SU-DHL-6 (cell line): ENCODE measurements at regions not wholly inside any gene's neighbourhood (a gene's known extent, or its start where the extent isn't known, plus 50 kb on each side); places are given as distances from the start of the nearest gene placed in this dataset.

ENCODE experiments used
- H2AFZ ChIP-seq: fragments of 200-600 bp; sonication (generic); 2 replicates; pipeline ENCODE4 v1.6.1; 2014; ENCODE audit warnings: low read depth, mild to moderate bottlenecking, moderate library complexity, mixed read lengths, antibody characterized with exemption, low read length; ENCODE audit not compliant: severe bottlenecking
- H3F3A ChIP-seq: fragments of 200-600 bp; shearing (Covaris generic); 2 replicates; pipeline ENCODE4 v1.6.0; 2016; ENCODE audit warnings: antibody characterized with exemption, mild to moderate bottlenecking; ENCODE audit not compliant: insufficient read depth
- H3K27ac ChIP-seq: fragments of 200-600 bp; sonication (generic); 2 replicates; pipeline ENCODE4 v1.5.1; 2016; ENCODE audit warnings: low read depth, mild to moderate bottlenecking, low read length, moderate library complexity, mixed read lengths
- H3K27me3 ChIP-seq: fragments of 200-600 bp; sonication (generic), shearing (Covaris generic); 2 replicates; pipeline ENCODE4 v1.6.0; 2014; ENCODE audit warnings: mild to moderate bottlenecking, low read length
- H3K36me3 ChIP-seq: fragments of 200-600 bp; sonication (generic); 2 replicates; pipeline ENCODE4 v1.6.1; 2014; ENCODE audit warnings: mild to moderate bottlenecking, low read length, mixed read lengths
- H3K4me2 ChIP-seq: fragments of 300-600, 200-600 bp; shearing (Covaris generic), sonication (generic); 2 replicates; pipeline ENCODE4 v1.6.0; 2014; ENCODE audit warnings: low read length, low read depth, mild to moderate bottlenecking; ENCODE audit not compliant: poor library complexity, severe bottlenecking
- H3K4me3 ChIP-seq: fragments of 200-600 bp; sonication (generic); 2 replicates; pipeline ENCODE4 v1.5.1; 2014; ENCODE audit warnings: antibody characterized with exemption, low read length, mild to moderate bottlenecking, mixed read lengths; ENCODE audit not compliant: insufficient read depth, poor library complexity, severe bottlenecking
- H3K79me2 ChIP-seq: fragments of 200-600 bp; sonication (generic); 2 replicates; pipeline ENCODE4 v1.6.1; 2014; ENCODE audit warnings: mild to moderate bottlenecking, low read length, moderate library complexity; ENCODE audit not compliant: insufficient read depth
- H3K9ac ChIP-seq: fragments of 200-600 bp; sonication (generic); 2 replicates; pipeline ENCODE4 v1.7.0; 2014; ENCODE audit warnings: mild to moderate bottlenecking, low read length
- H3K9me2 ChIP-seq: fragments of 200-600 bp; sonication (generic); replicated peaks from 2 replicates; pipeline ENCODE4 v1.6.1; 2014; ENCODE audit warnings: low read length; ENCODE audit not compliant: insufficient read depth
- H3K9me3 ChIP-seq: fragments of 200-600 bp; sonication (generic); 2 replicates; pipeline ENCODE4 v1.6.1; 2014; ENCODE audit warnings: low read length, mixed read lengths; ENCODE audit not compliant: insufficient read depth
- H4K20me1 ChIP-seq: fragments of 200-600 bp; sonication (generic); 2 replicates; pipeline ENCODE4 v1.6.1; 2014; ENCODE audit warnings: low read depth, mild to moderate bottlenecking, antibody characterized with exemption, low read length, moderate library complexity, mixed read lengths
- EZH2phosphoT487 ChIP-seq: fragments of 200-600 bp; sonication (generic), shearing (Covaris generic); conservative IDR thresholded peaks from 2 replicates; pipeline ENCODE4 v1.6.1; 2018; ENCODE audit warnings: mild to moderate bottlenecking, antibody characterized with exemption, low read length, moderate library complexity, mixed read lengths
- TF ChIP-seq, protein P1 (sequence below): fragments of 200-600 bp; sonication (generic); IDR thresholded peaks from one replicate; pipeline ENCODE4 v1.5.1; 2017; ENCODE audit warnings: antibody characterized with exemption, mild to moderate bottlenecking, low read length, moderate library complexity; ENCODE audit not compliant: insufficient read depth, poor library complexity, severe bottlenecking

DNA sequence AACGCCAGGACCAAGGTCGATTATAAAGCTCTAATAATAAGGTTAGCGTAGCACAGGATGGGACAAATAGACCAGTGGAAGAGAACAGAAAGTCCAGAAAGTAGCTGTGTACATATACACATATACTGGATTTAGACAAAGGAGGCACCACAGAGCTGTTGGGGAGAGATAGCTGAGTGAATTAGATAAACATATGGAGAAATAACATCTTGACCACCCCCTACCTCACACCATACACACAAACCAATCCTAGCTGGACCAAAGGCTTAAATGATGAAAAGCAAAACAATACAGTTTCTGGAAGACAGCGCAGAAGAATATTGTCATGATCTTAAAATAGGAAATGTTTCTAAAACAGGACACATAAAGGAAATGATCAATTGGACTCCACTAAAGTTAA is 112.9 kb downstream of the PXDC1 start:
- Histone ChIP-seq H3K36me3 (no peaks in the 10 kb centered on the region), H3K9me3 (no peaks in the 10 kb centered on the region), H3K79me2 (no peaks in the 10 kb centered on the region), H3K9ac (no peak overlapping the region), H3K4me2 (no peak overlapping the region), H3K4me3 (no peak overlapping the region), H3K27me3 (0 out of 2 replicates have a peak, but pooled peaks cover 9% of the 10 kb centered on the region), H3K9me2 (no peaks in the 10 kb centered on the region), H3K27ac (no peak overlapping the region), H2AFZ (no peak overlapping the region), H3F3A (no peaks in the 10 kb centered on the region), H4K20me1 (no peaks in the 10 kb centered on the region)
- TF ChIP-seq, protein P1, sequence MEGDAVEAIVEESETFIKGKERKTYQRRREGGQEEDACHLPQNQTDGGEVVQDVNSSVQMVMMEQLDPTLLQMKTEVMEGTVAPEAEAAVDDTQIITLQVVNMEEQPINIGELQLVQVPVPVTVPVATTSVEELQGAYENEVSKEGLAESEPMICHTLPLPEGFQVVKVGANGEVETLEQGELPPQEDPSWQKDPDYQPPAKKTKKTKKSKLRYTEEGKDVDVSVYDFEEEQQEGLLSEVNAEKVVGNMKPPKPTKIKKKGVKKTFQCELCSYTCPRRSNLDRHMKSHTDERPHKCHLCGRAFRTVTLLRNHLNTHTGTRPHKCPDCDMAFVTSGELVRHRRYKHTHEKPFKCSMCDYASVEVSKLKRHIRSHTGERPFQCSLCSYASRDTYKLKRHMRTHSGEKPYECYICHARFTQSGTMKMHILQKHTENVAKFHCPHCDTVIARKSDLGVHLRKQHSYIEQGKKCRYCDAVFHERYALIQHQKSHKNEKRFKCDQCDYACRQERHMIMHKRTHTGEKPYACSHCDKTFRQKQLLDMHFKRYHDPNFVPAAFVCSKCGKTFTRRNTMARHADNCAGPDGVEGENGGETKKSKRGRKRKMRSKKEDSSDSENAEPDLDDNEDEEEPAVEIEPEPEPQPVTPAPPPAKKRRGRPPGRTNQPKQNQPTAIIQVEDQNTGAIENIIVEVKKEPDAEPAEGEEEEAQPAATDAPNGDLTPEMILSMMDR = no peak

DNA sequence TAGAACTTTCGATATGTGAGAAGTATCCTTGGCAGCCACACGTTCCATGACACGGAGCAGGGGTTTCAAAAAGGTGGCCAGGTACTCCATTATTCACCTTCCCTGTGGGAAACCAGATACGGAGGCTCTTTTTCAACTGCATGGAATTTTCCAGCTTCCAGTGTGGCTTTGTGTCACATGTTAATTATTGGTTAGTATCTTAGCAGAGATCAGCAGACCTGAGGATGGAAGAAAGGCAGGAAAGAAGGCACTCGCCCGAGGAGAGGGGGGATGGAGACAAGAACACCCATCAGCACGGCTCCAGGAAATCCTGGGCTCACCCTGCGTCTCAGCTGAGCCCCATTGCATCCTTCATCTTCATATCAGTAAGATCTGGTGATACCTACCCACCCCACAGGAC is 115.5 kb downstream of the PXDC1 start:
- H3K79me2 ChIP-seq = no peaks in the 10 kb centered on the region
- H3K4me3 ChIP-seq = no peak overlapping the region
- H3K9me2 ChIP-seq = no peaks in the 10 kb centered on the region
- H3K27me3 ChIP-seq = 0 out of 2 replicates have a peak, but pooled peaks cover 9% of the 10 kb centered on the region
- H3F3A ChIP-seq = no peaks in the 10 kb centered on the region
- TF ChIP-seq, protein P1 = no peak
- TF ChIP-seq EZH2phosphoT487 = no peak
- H3K27ac ChIP-seq = no peak overlapping the region
- no peaks in the 10 kb centered on the region for H3K36me3 ChIP-seq
- H3K9ac ChIP-seq = no peak overlapping the region
- no peaks in the 10 kb centered on the region for H3K9me3 ChIP-seq
- H3K4me2 ChIP-seq = no peak overlapping the region
- H2AFZ ChIP-seq = no peak overlapping the region
- no peaks in the 10 kb centered on the region for H4K20me1 ChIP-seq

DNA sequence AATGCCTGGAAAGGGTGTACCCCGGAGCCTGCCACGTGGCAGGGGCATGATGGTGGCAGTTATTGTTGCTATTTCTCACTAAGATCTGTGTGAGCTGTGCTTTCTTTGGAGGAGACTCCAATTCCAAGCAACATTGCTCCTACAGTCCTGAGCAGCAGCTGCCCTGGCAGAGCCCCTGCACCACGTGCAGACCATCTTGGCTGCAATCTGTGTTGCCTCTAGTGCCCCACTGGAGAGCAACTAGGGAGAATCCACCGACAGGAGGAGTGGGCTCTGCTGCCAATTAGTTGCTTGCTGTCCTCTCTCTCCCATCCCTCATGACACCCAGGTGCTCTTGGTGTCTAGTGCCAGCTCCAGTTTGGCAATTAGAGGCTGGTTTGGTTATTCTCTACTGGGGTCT is 116.0 kb downstream of the PXDC1 start:
- Histone ChIP-seq H3K4me2 (no peak overlapping the region), H3K9ac (no peak overlapping the region), H2AFZ (no peak overlapping the region), H3K36me3 (no peaks in the 10 kb centered on the region), H3K27me3 (0 out of 2 replicates have a peak, but pooled peaks cover 9% of the 10 kb centered on the region), H4K20me1 (no peaks in the 10 kb centered on the region), H3F3A (no peaks in the 10 kb centered on the region), H3K9me3 (no peaks in the 10 kb centered on the region), H3K79me2 (no peaks in the 10 kb centered on the region), H3K9me2 (no peaks in the 10 kb centered on the region), H3K4me3 (no peak overlapping the region), H3K27ac (no peak overlapping the region)
- TF ChIP-seq, protein P1 = no peak
- no peak for TF ChIP-seq EZH2phosphoT487
